ENCODE measurements at regions not wholly inside any gene's neighbourhood (a gene's known extent, or its start where the extent isn't known, plus 50 kb on each side); places are given as distances from the start of the nearest gene placed in this dataset.

GRCh38 chr15:70532531-70533186 is 230.7 kb downstream of the UACA start:
- TF ChIP-seq CTCF (IDR thresholded peaks at IDR 0.05; ENCODE audit: low read depth, low read length) = no peak
- no peak for TF ChIP-seq POLR2A (IDR thresholded peaks at IDR 0.05; ENCODE audit: extremely low read depth, insufficient read length)
- no peak for TF ChIP-seq MAX (IDR thresholded peaks at IDR 0.05; ENCODE audit: low read depth, low read length)
- no peak for TF ChIP-seq MYC (IDR thresholded peaks at IDR 0.05; ENCODE audit: low read depth, low read length)
